H1 (cell line): ENCODE measurements at regions not wholly inside any gene's neighbourhood (a gene's known extent, or its start where the extent isn't known, plus 50 kb on each side); places are given as distances from the start of the nearest gene placed in this dataset.

ENCODE experiments used
- CTCF ChIA-PET: fragments of 300-600 bp; sonication (Branson Sonifier 250); formaldehyde crosslinking; loops from one replicate; lab custom pipeline; 2021; ENCODE audit not compliant: partially characterized antibody; lab: Charles Lee
- POLR2A ChIA-PET: fragments of 300-600 bp; sonication (Branson Sonifier 250); formaldehyde crosslinking; loops from one replicate; lab custom pipeline; 2021; ENCODE audit warnings: inconsistent platforms; ENCODE audit not compliant: partially characterized antibody; lab: Charles Lee
- DNase-seq, 2 experiments: peaks; one replicate each; pipeline versions ENCODE4 v3.0.0 to v3.0.0-alpha.2; 2010 to 2022; ENCODE audit warnings: low spot score in 2 of 2, low read depth in 1 of 2, mixed read lengths in 1 of 2
- FAIRE-seq: peaks from 2 replicates; lab custom pipeline; 2011; peaks lifted over from hg19 to GRCh38; lab: Jason Lieb, UNC
- H2AFZ ChIP-seq: 2 replicates; pipeline ENCODE4 v1.8.1; 2012; ENCODE audit warnings: low read length, inconsistent platforms
- H2AK5ac ChIP-seq: 2 replicates; pipeline ENCODE4 v1.6.1; 2013; ENCODE audit warnings: low read depth, low read length
- H2BK120ac ChIP-seq: replicated peaks from 2 replicates; pipeline ENCODE3; 2013; ENCODE audit warnings: low read depth, low read length, inconsistent platforms
- H2BK12ac ChIP-seq: 2 replicates; pipeline ENCODE4 v1.6.1; 2013; ENCODE audit warnings: low read depth, low read length
- H2BK15ac ChIP-seq: 2 replicates; pipeline ENCODE4 v1.6.1; 2013; ENCODE audit warnings: low read length
- H2BK20ac ChIP-seq: 2 replicates; pipeline ENCODE4 v1.6.1; 2013; ENCODE audit warnings: low read length
- H2BK5ac ChIP-seq: 2 replicates; pipeline ENCODE4 v1.6.1; 2013; ENCODE audit warnings: low read depth, low read length
- H3K14ac ChIP-seq: 2 replicates; pipeline ENCODE4 v1.6.1; 2013; ENCODE audit warnings: inconsistent platforms; ENCODE audit not compliant: insufficient read length
- H3K18ac ChIP-seq: 2 replicates; pipeline ENCODE4 v1.6.1; 2013; ENCODE audit warnings: low read length; ENCODE audit errors: extremely low read depth
- H3K23ac ChIP-seq: 2 replicates; pipeline ENCODE4 v1.6.1; 2013; ENCODE audit warnings: inconsistent platforms; ENCODE audit not compliant: insufficient read length
- H3K23me2 ChIP-seq: 2 replicates; pipeline ENCODE4 v1.6.1; 2013; ENCODE audit warnings: low read depth, low read length
- H3K27ac ChIP-seq: 2 replicates; pipeline ENCODE4 v1.6.1; 2011; ENCODE audit warnings: low read depth, low read length, inconsistent platforms
- H3K27me3 ChIP-seq, 4 experiments: replicated peaks in 1 of 4; 1 replicate in 1 of 4; 2 replicates in 3 of 4; pipeline versions ENCODE4 v1.6.1 to v1.8.1; 2011 to 2013; ENCODE audit warnings: low read length in 3 of 4, mild to moderate bottlenecking in 3 of 4, inconsistent platforms in 2 of 4, mixed read lengths in 2 of 4, moderate library complexity in 1 of 4; ENCODE audit not compliant: control insufficient read depth in 3 of 4, insufficient read depth in 3 of 4; ENCODE audit errors: extremely low read depth in 1 of 4
- H3K36me3 ChIP-seq, 4 experiments: 2 replicates each; pipeline versions ENCODE4 v1.6.1 to v1.8.1; 2011 to 2013; ENCODE audit warnings: mild to moderate bottlenecking in 4 of 4, low read length in 3 of 4, moderate library complexity in 2 of 4, control low read depth in 1 of 4, inconsistent platforms in 1 of 4; ENCODE audit not compliant: insufficient read depth in 4 of 4, control insufficient read depth in 2 of 4
- H3K4ac ChIP-seq: replicated peaks from 2 replicates; pipeline ENCODE3; 2013; ENCODE audit warnings: low read length, low read depth, mixed read lengths, inconsistent platforms; ENCODE audit not compliant: insufficient read length
- H3K4me1 ChIP-seq, 4 experiments: replicated peaks in 1 of 4; 1 replicate in 1 of 4; 2 replicates in 3 of 4; pipeline versions ENCODE4 v1.6.1 to v1.8.1; 2011 to 2013; ENCODE audit warnings: low read length in 3 of 4, inconsistent platforms in 2 of 4, mixed read lengths in 1 of 4; ENCODE audit not compliant: insufficient read depth in 4 of 4, control insufficient read depth in 3 of 4
- H3K4me2 ChIP-seq, 2 experiments: 2 replicates each; pipeline versions ENCODE4 v1.6.1 to v1.8.1; 2011 to 2013; ENCODE audit warnings: low read depth in 2 of 2, low read length in 2 of 2, control low read depth in 1 of 2, inconsistent platforms in 1 of 2, mild to moderate bottlenecking in 1 of 2; ENCODE audit not compliant: insufficient read depth in 1 of 2
- H3K4me3 ChIP-seq, 4 experiments: fragments of 200-600, 300-600 bp in 1 of 4; sonication (generic), shearing (Covaris generic), sonication (Bioruptor Twin) in 1 of 4; 2 replicates each; pipeline versions ENCODE4 v1.5.1 to v1.8.1; 2011 to 2016; ENCODE audit warnings: low read length in 4 of 4, low read depth in 3 of 4, control low read depth in 2 of 4, inconsistent platforms in 2 of 4, mild to moderate bottlenecking in 2 of 4, mixed read lengths in 1 of 4, moderate library complexity in 1 of 4; ENCODE audit not compliant: insufficient read depth in 2 of 4; ENCODE audit errors: extremely low read depth in 1 of 4
- H3K56ac ChIP-seq: replicated peaks from 2 replicates; pipeline ENCODE3; 2013; ENCODE audit warnings: low read depth, mild to moderate bottlenecking, mixed read lengths, low read length, inconsistent platforms; ENCODE audit not compliant: insufficient read length
- H3K79me1 ChIP-seq: 2 replicates; pipeline ENCODE4 v1.6.1; 2013; ENCODE audit warnings: low read depth, low read length, control low read depth
- H3K79me2 ChIP-seq, 2 experiments: 2 replicates each; pipeline versions ENCODE4 v1.6.1 to v1.8.1; 2012 to 2013; ENCODE audit warnings: low read length in 2 of 2, mild to moderate bottlenecking in 2 of 2, inconsistent platforms in 1 of 2; ENCODE audit not compliant: insufficient read depth in 2 of 2, control insufficient read depth in 1 of 2
- H3K9ac ChIP-seq, 4 experiments: replicated peaks in 1 of 4; 1 replicate in 1 of 4; 2 replicates in 3 of 4; pipeline versions ENCODE4 v1.6.1 to v1.8.1; 2011 to 2013; ENCODE audit warnings: low read depth in 3 of 4, low read length in 3 of 4, control low read depth in 2 of 4, mild to moderate bottlenecking in 2 of 4, moderate library complexity in 2 of 4, inconsistent platforms in 1 of 4; ENCODE audit errors: extremely low read depth in 1 of 4
- H3K9me3 ChIP-seq, 2 experiments: 2 replicates each; pipeline versions ENCODE4 v1.6.1 to v1.8.1; 2012 to 2013; ENCODE audit warnings: mild to moderate bottlenecking in 2 of 2, moderate library complexity in 2 of 2, control low read depth in 1 of 2, inconsistent platforms in 1 of 2, low read depth in 1 of 2, low read length in 1 of 2, mixed read lengths in 1 of 2; ENCODE audit not compliant: insufficient read depth in 2 of 2
- H4K20me1 ChIP-seq, 2 experiments: replicated peaks in 1 of 2; 2 replicates each; pipeline versions ENCODE3 to v1.8.1; 2011 to 2013; ENCODE audit warnings: inconsistent platforms in 2 of 2, low read length in 2 of 2, mild to moderate bottlenecking in 1 of 2; ENCODE audit not compliant: insufficient read depth in 2 of 2, control insufficient read depth in 1 of 2
- H4K5ac ChIP-seq: 2 replicates; pipeline ENCODE4 v1.6.1; 2013; ENCODE audit warnings: low read length, low read depth, mixed read lengths, inconsistent platforms; ENCODE audit not compliant: insufficient read length
- H4K8ac ChIP-seq: 2 replicates; pipeline ENCODE4 v1.8.0; 2013; ENCODE audit warnings: mild to moderate bottlenecking, moderate library complexity, low read length, inconsistent platforms; ENCODE audit not compliant: insufficient read depth; ENCODE audit errors: extremely low read depth
- H4K91ac ChIP-seq: replicated peaks from 2 replicates; pipeline ENCODE3; 2013; ENCODE audit warnings: low read length, mixed read lengths, inconsistent platforms; ENCODE audit not compliant: insufficient read length
- CREB1 ChIP-seq: IDR thresholded peaks from 2 replicates; pipeline ENCODE4 v1.6.1; 2012; ENCODE audit warnings: inconsistent platforms
- WGBS, 2 experiments: shearing (Covaris generic) in 1 of 2; methylation state at CpG; one replicate each; pipeline versions ENCODE4 v1.1.6 to v1.1.7; 2013 to 2015; ENCODE audit warnings: low lambda C conversion rate in 2 of 2, mixed read lengths in 2 of 2, inconsistent platforms in 1 of 2, low coverage in 1 of 2, missing lambda C conversion rate in 1 of 2; ENCODE audit not compliant: insufficient replicate concordance in 2 of 2, insufficient coverage in 1 of 2, insufficient read length in 1 of 2; ENCODE audit errors: extremely low coverage in 1 of 2, missing lambda C conversion rate in 1 of 2; 5-methylcytosine and 5-hydroxymethylcytosine counted together

- WGBS, 2 experiments: 80% methylated on average over 3 of the region's 4 CpGs; no CpG with 5 or more reads in 1 of the 2 experiments
- Histone ChIP-seq H2AFZ (no peak overlapping the region), H4K8ac (no peak overlapping the region), H3K4me3 (no peak overlapping the region), H3K79me1 (peaks cover 5% of the 10 kb centered on the region; the same call in 1 of the 2 replicates), H2BK15ac (no peak overlapping the region), H2AK5ac (no peak overlapping the region), H3K36me3 (0 out of 8 replicates have a peak, but pooled peaks cover 0 to 6% (median 0%) of the 10 kb centered on the region in 4 experiments), H3K79me2 (peaks cover 0 to 49% of the 10 kb centered on the region in 2 experiments; a peak in 2 of 4 replicates), H3K4me1 (peaks cover 0 to 10% (median 6%) of the 10 kb centered on the region in 4 experiments; a peak in 5 of 7 replicates), H3K23ac (no peak overlapping the region), H4K5ac (no peak overlapping the region), H3K9ac (no peak overlapping the region), H3K9me3 (peaks cover 3 to 5% of the 10 kb centered on the region in 2 experiments; a peak in 2 of 4 replicates), H3K27me3 (no peaks in the 10 kb centered on the region), H3K4ac (no peak overlapping the region), H3K56ac (no peak overlapping the region), H4K20me1 (no peaks in the 10 kb centered on the region), H2BK120ac (no peak overlapping the region), H3K27ac (no peak overlapping the region), H4K91ac (no peak overlapping the region), H3K18ac (no peak overlapping the region), H3K23me2 (no peaks in the 10 kb centered on the region), H2BK5ac (no peak overlapping the region), H3K14ac (no peak overlapping the region), H3K4me2 (no peak overlapping the region), H2BK12ac (no peak overlapping the region), H2BK20ac (no peak overlapping the region)
- DNase-seq (no peak), FAIRE-seq (no peak)
- CTCF ChIA-PET: interaction anchor here (0.7 to 4.7 kb wide), 11 partner anchors 9 to 155 kb away, joined by 3 to 20 read pairs (median 5); no protein-coding TSS in a partner anchor
- POLR2A ChIA-PET: interaction anchor here (5.2 kb wide), 1 partner anchor 10 kb away, joined by 23 read pairs; the partner anchor contains the start of gene SCHIP1
- no peak for TF ChIP-seq CREB1
These were observed 138.2 kb upstream of the IL12A start for GRCh38 chr3:159850481-159850880.
